ENCODE measurements at regions not wholly inside any gene's neighbourhood (a gene's known extent, or its start where the extent isn't known, plus 50 kb on each side); places are given as distances from the start of the nearest gene placed in this dataset.

DNA sequence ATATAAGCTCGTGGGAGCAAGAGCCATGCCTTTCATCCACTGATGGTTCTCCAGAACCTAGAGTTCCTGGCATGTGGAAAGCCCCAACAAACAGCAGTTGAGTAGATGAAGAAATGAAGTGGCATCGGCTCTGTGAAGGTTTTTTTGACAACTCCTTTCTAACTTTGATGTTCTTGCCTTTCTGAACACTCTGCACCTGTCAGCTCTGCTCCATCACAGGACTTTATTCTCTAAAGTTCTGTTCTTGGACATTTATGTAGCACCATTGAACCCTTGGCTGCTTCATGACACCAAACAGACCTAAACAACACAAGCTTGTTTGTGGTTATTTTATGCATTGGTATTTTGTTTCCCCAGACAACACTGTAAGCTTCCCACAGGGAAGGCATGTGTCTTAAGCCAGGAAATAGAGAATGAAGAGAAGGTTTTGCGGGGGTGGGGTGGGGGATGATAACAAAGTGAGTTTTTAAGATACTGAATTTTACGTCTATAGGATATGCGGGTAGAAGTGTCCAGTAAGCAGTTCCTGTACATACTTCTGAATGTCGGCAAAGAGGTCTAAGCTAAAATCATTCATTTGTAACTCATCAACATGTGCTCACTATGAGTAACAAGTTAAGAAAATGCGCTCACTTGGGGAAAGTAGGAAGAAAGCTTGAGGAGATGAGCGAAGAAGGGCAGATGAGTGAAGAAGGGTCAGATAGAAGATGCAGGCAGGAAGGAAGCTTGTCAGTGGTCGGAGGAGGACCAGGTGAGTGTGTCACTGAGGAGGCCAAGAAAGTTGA lies 146.0 kb upstream of the PLEKHG7 start:
- DNase-seq (ENCODE audit: low read depth in 4 of 4, low spot score in 3 of 4): no peak

DNA sequence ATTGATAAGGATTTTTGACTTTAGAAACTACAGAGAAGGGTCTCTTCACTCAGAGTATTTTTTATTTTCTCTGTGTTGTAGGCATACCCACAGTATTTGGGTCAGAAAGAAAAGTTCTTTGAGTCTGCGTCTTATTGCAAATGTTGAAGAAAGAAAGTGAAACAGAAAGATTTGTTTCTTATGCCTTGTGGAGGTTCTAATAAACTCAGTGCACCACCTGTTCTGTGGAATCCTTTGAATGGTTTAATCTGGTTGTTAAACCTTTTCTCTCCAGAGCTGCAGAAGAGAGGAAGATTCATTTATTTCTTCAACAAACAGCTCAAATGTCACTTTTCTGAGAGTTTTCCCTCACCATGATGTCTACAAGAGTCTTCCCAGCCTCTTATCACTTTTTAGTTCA lies 146.6 kb upstream of the PLEKHG7 start:
- DNase-seq (ENCODE audit: low read depth in 4 of 4, low spot score in 3 of 4): no peak

DNA sequence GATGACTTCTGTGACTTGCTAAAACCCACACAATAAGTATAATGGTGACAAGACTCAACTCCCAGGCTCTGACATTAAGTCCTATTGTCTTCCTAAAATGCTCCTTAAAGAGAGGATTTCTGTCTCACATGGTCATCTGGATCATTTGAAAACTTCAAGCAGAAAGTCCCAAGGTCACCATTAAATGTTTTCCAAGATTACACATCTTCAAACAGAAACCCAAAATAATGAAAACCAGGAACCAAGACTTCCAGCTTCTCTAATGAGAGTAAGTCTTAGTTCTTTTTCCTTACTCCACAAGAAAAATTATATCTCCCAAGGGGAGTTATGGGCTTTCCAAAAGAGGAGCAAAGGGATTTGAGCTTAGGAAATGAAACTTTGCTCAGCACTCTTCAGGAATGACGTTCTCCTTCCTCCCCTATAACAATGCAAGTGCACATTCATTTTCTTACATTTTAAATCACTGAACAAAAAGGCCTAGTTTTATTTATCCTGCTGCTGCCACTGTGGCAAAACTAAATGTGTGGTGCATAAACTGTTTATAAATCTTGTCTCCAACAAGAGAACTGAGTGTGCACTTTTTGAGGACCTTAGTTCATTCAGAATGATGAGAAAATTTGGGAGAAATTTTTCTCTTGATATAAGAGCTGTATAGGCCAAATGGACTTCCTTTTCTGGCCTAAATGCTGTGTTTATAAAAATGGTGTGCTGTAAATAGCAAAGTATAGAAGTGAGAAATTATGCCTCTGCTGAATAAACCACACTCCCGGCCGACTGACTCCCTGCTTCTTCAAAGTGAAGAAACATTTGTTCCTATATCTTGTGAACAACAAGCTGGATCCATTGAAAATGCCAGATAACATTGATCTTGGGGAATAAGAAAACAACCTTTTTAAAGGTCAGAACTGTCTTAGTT lies 148.4 kb upstream of the PLEKHG7 start:
- DNase-seq (ENCODE audit: low read depth in 4 of 4, low spot score in 3 of 4): no peak

DNA sequence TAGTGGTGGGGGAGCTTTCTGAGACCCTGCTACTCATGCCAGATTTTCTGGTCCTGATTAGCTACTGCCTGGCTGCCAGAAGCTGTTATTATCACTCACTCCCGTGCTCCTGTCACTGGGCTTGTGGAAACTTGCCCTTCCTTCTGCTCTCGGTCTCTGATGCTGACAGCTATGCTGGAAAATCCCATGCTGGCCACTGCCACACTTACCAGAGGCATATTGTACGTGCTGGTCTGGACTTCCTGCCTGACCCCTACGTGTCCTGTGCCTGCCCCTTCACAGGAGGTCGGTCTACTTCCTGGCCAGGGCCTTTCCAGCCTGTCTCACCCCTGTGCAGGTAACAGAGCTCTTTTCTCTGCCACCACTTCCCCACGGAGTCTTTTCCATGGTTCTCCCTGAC lies 149.4 kb upstream of the PLEKHG7 start:
- no peak for DNase-seq (ENCODE audit: low read depth in 4 of 4, low spot score in 3 of 4)

DNA sequence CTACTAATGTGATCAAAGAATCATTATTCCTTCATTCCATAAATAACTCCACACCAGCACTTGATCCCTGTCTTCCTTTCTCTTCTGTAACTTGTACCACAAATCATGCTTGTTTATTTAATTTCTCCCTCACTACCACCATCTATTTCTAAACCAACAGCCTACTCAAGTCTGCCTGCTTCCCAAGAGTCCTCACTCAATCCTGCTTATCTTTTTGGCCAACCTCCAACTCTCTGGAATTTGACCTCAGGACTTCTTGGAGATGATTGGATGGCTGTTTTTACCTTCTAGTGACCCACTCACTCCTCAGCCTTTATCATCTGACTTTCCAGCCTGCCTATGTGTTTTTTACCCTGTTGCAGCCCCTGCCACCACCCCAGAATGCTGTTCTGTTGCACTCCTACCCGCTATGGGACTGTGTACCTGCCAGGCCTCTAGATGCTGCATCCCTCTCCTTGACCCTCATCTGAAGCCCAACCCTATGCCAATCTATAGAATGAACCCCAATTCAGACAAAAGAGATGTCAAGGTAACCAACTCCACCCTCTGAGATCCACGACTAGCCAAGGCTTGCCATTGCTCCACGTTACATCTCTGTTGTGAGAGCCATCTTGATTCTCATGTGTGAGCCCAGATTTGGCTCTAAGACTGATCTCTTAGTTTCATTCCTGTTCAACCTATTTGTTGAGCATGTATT lies 150.2 kb upstream of the PLEKHG7 start:
- no peak for DNase-seq (ENCODE audit: low read depth in 4 of 4, low spot score in 3 of 4)

DNA sequence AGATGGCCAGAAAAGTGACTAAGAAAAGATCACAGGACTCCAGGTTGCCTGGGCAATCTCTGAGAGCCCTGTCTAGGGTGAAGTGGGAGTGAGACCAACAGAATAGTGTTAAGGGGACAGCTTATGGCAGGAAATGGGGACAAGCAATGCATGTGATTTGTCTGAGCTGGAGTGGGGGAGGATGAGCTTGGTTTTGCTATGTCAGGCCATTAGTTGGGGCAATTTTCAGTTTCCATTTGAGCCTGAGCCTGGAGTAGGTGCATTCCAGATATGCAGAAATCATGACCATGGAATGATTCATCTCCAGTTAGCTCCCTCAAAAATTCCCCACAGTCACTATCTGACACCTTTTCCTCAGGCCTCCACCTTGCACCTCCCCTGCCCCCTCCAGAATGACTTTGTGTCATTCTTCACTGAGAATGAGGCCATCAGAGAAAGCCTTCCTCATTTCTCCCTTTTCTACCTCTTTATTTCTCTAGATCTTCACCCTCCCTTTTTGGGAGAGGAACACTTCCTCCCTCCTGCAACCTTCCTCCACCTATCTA lies 150.9 kb upstream of the PLEKHG7 start:
- DNase-seq (ENCODE audit: low read depth in 4 of 4, low spot score in 3 of 4): no peak

DNA sequence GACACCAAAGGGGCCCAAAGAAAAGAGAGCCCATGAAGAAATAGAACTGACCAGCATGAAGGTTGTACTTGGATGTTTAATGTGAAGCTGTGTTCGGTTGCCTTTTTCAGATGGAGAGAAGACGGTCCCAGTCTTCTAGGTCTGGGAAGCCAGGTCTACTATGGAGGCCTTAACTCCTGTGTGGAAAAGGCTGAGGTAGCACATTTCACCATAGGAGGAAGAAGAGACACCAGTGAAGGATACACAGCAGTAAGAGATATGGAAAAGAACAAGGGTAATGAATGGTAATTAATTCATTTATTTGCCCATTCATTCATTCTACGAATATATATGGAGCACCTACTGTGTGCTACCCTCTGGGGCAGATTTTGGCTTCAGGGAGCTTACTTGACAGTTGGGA lies 151.6 kb upstream of the PLEKHG7 start:
- no peak for DNase-seq (ENCODE audit: low read depth in 4 of 4, low spot score in 3 of 4)

DNA sequence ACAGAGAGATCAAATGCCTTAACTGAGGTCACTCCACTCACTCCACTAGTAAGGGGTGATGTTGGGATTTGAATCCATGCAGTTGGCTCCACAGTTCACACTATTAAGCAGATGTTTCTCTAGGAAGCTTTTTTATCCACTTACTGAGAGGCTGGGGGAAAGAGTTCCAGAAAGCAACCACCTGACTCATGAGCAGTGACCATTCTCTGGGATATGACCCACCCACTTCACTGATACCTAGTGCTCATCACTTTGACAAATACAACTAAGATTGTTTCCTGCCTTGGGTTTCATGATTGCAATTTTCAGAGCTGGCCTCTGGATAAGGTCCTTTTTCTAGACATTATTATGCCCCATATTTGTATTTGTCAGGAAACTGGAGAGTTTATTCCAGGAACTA lies 152.1 kb upstream of the PLEKHG7 start:
- no peak for DNase-seq (ENCODE audit: low read depth in 4 of 4, low spot score in 3 of 4)

DNA sequence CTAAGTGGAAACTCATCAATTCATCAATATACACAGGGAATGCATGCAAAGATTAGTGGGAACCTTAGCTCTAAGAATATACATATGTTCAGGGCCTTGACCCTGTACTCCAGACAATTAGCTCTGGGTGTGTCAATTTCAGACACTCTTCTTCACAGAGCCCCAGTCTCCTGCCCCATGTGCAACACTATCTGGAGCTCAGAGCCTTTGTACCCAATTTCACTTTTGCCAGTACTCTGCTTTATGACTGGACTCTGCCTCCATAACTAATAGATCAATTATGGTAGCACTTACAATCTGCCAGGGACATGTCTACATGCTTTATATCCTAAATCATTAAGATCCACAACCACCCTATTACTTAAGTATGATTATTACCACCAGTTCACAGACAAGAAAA lies 152.5 kb upstream of the PLEKHG7 start:
- no peak for DNase-seq (ENCODE audit: low read depth in 4 of 4, low spot score in 3 of 4)

DNA sequence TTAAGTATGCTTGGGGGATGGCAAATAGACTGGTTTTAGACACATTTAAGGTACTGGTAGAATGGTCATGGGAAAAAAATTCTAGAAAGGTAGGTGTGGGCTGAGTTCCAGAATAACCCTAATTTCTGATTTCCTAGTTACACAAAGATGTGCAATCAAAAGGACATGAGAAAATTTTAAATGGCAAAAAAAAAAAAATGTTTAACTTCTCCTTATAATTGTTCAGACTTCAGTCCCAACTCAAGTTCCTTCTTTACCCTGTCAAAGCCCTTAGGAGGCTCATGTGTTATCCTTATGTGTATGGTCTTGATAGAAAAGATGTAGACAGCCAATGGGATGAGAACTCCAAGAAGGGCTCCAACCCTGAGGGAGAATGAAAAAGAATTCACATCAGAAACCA lies 153.3 kb upstream of the PLEKHG7 start:
- DNase-seq (ENCODE audit: low read depth in 4 of 4, low spot score in 3 of 4): no peak

DNA sequence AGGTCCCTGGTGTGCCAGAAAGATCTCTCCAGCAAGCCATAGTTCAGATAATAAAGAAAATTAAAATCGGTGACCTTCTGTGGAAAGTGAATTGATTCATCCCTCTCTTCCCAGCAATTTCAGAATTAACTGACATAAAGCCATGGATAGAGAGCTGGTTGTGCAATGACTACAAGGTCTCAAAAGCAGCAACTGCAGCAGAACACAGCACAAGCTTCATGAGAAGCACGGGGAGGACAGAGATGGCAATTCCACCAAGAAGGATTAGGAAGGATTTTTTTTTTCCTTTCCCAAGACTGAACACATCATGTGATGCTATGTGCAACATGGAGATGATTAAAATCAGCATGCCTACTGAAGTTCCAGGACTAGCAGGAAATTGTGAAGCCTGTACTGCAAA lies 154.9 kb upstream of the PLEKHG7 start:
- DNase-seq (ENCODE audit: low read depth in 4 of 4, low spot score in 3 of 4): no peak

DNA sequence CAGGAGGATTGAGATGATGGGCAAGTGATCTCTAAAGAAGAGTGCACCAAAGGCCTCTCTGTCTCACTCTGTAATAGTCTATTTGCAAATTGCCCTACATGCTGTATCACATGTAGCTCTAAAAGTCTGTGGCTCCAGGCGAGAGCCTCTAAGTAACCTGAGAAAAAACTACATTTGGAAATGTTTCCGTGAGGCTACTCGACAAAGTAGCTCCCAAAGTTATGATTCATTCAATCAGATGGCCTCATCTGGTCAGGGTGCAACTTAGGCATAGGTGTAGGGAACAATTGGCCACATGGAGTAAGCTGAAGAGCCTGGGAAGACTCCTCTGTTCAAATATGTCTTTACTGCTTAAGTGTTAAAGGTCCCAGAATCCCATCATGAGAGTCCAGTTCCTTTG lies 155.4 kb upstream of the PLEKHG7 start:
- DNase-seq (ENCODE audit: low read depth in 4 of 4, low spot score in 3 of 4): no peak

DNA sequence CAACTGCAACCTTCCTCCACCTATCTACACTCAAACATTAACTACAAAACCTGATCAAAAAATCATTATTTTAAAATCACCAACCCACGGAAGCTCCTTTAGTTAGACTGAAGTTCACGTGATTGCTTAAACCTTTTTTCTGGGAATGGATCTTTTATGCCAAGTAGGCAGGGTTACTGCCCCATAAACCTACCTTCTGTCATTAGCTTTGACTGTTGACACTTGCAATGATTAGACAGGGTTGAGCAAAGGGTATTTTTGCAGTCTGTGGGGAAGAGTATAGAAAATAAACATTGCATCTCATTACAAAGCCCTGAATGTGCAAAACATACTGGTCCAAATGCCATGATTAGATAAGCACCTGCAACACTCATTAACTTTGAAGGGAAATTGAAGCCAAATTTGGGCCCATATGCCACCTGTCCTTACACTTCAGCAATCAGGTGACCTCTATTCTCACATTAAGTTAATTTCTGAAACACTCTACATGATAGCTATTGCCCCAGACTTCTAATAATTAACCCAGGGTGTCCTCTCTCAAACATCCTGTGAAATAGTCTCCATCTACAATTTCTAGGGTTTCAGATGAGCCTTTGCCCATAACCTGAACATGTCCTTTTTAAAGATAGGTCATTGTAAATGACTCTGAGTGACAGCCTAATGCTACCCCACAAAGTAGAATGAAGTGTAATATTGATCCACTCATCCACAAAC lies 156.0 kb upstream of the PLEKHG7 start:
- no peak for DNase-seq (ENCODE audit: low read depth in 4 of 4, low spot score in 3 of 4)

DNA sequence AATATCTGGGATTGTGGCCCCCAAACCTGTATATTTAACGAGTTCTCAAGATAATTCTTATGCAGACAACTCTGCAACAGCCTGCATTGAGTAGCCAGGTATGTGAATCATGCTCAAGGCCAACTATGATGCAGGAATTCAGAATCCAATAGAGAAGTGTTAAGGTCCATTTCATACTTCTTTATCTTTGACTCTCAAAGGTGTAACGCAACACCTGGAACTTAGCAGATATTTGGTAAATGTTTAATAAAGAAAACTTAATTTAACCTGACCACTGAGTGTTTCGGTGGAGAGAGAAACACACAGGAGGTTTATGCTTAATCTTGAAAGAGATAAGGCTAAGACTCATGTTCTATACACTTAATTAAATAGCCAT lies 156.5 kb upstream of the PLEKHG7 start:
- no peak for DNase-seq (ENCODE audit: low read depth in 4 of 4, low spot score in 3 of 4)

DNA sequence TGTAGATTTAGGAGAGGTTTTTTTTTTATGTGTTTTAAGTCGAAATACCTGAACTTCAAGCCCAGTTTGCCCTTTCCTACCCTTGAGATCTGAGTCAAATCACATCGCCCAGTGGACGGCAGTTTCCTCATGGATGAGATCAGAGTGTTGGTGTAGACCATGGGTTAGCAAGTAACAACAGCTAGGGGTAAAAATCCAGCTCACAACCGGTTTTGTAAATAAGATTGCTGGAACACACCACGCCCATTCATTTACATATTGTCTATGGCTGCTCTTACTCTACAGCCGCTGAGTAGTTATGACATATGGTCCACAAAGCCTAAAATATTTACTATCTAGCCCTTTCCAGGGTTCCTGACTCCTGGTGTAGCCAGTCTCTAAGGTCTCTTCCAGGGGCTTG lies 158.5 kb upstream of the PLEKHG7 start:
- DNase-seq (ENCODE audit: low read depth in 4 of 4, low spot score in 3 of 4): no peak

DNA sequence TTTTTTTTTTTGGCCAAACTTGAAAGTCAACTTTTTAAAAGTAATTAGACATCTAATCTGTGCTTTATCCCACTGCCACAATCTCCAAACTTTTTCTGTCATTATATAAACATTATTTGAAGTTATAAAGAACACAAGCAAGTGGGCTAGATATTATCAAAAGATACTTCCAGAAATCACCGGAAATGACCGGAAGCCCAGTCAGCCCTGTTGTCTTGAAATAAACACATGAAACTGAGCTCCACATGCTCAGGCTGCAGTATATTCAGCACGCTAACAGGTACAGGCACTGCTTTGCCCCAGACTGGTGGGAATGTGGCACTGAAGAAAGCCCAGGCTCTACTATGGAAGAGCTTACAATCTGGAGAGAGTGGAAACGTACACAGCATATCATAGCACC lies 158.9 kb upstream of the PLEKHG7 start:
- DNase-seq (ENCODE audit: low read depth in 4 of 4, low spot score in 3 of 4): no peak

DNA sequence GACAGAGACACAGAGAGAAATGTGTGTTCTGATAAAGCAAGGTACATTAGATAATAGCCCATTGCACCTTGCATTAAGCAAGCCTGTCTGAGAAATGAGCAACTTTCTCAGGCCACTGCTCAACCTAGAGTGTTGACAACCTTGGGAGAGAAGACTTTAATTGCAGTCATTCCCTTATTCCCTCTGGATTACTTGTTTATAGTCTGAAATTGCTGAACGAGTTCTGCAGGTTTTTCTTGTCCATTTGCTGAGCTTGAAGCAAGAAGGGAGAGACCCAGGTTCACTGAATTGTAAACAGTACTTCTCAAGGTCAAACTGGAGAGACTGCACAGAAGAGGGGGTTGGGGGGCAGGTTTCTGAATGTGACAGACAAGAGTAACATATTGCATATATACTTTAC lies 159.4 kb upstream of the PLEKHG7 start:
- DNase-seq (ENCODE audit: low read depth in 4 of 4, low spot score in 3 of 4): peak in 3 of 4 donors; percentile 63 to 76 (median 75)

DNA sequence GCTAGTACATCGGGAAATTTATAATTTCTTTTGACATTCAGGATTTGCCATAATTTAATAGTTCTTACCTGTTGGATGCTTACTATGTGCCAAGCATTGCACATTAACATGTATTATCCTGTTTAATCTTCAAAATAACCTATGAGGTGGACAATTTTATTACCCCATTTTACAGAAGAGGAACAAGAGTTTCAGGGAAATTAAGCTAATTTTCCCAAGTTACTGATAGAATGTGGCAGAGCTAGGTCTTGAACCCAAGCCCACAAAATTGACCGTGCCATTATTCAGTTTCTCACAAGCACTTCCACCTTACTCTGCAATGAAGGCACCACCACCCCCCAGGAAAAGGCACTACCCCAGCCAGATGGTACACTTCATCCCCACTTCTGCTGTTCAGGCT lies 161.1 kb upstream of the PLEKHG7 start:
- no peak for DNase-seq (ENCODE audit: low read depth in 4 of 4, low spot score in 3 of 4)

DNA sequence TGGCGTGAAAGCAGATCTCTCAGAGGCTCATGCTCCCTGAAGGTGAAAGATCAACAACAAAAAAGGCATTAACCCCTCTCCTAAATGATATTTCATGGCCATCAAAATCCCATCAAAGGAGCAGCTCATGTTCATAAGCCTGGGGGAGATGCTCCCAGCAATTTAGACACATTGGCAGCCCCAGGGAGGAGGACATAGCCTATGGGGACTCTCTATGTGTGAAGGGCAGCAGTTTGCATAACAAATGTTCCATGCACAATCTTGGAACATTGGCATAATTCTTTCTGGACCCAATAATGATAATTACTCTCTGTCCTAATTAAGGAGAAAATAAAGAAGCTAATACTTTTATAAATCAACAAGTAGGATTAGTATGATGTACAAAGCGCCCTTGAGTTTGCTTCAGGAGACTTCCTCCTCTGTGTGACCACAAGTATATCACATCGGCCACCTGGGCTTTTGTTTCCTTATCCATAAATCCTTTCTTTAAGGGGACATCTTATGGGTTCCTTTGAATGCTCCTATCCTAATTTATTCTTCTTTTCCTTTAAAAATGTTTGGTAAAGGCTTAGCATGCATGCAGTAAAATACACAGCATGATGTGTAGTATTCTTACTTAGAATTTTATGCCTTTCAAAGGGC lies 161.9 kb upstream of the PLEKHG7 start:
- no peak for DNase-seq (ENCODE audit: low read depth in 4 of 4, low spot score in 3 of 4)

Data from right renal pelvis (tissue), 4 donors.